Adipocyte (in vitro differentiated cells): ENCODE measurements at regions not wholly inside any gene's neighbourhood (a gene's known extent, or its start where the extent isn't known, plus 50 kb on each side); places are given as distances from the start of the nearest gene placed in this dataset.
A peak's percentile ranks its signal among the peaks of the same experiment; 100 is the strongest.

Experiments
- DNase-seq: peaks from one replicate; pipeline ENCODE4 v3.0.0-alpha.2; 2015; ENCODE audit warnings: low read depth
- H3K27me3 ChIP-seq: replicated peaks from 2 replicates; pipeline ENCODE4 v1.7.0; 2013; ENCODE audit warnings: mild to moderate bottlenecking, low read length, moderate library complexity; ENCODE audit not compliant: control insufficient read depth, insufficient read depth
- H3K36me3 ChIP-seq: 2 replicates; pipeline ENCODE4 v1.7.0; 2013; ENCODE audit warnings: low read length, mild to moderate bottlenecking, moderate library complexity; ENCODE audit not compliant: control insufficient read depth, insufficient read depth, severe bottlenecking
- H3K4me1 ChIP-seq: 2 replicates; pipeline ENCODE4 v1.7.0; 2013; ENCODE audit warnings: mild to moderate bottlenecking, low read length, moderate library complexity; ENCODE audit not compliant: control insufficient read depth, insufficient read depth
- H3K4me3 ChIP-seq: 2 replicates; pipeline ENCODE4 v1.7.0; 2013; ENCODE audit warnings: mild to moderate bottlenecking, low read length, moderate library complexity
- H3K9ac ChIP-seq: 2 replicates; pipeline ENCODE4 v1.7.0; 2013; ENCODE audit warnings: mild to moderate bottlenecking, low read length, moderate library complexity
- H3K9me3 ChIP-seq: 2 replicates; pipeline ENCODE4 v1.7.0; 2013; ENCODE audit warnings: mild to moderate bottlenecking, low read length, moderate library complexity; ENCODE audit not compliant: control insufficient read depth

DNA sequence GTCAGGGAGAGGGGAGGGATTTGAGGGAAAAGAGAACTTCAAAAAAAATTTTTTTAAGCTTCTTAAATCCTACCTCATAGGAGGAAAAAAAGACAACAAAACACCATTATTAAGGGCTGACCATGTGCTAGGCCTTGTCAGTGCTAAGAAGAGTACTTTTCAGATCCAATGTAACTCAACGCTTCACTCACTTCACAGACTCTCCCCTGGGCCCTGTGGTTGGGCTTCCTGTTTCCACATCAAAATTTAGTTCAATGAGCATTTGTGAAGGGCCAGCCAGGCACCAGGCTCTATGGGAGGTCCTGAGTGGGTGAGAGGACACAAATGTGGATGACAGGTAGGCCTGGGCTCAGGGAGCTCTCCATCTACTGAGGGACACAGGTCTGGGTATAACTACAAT is 249.8 kb downstream of the PTEN start:
- Histone ChIP-seq H3K27me3 (no peaks in the 10 kb centered on the region), H3K9me3 (no peaks in the 10 kb centered on the region), H3K36me3 (no peaks in the 10 kb centered on the region), H3K9ac (no peak overlapping the region), H3K4me3 (no peak overlapping the region), H3K4me1 (peaks cover 32% of the 10 kb centered on the region)
- no peak for DNase-seq

- Histone ChIP-seq H3K4me1 (peaks cover 32% of the 10 kb centered on the region), H3K9ac (no peak overlapping the region), H3K4me3 (no peak overlapping the region), H3K9me3 (no peaks in the 10 kb centered on the region), H3K36me3 (no peaks in the 10 kb centered on the region), H3K27me3 (no peaks in the 10 kb centered on the region)
- DNase-seq = no peak
Measured at GRCh38 chr10:88113657-88114272, 250.3 kb downstream of the PTEN start.

GRCh38 chr10:88114368-88114767 is 250.9 kb downstream of the PTEN start:
- H3K36me3 ChIP-seq = no peaks in the 10 kb centered on the region
- no peaks in the 10 kb centered on the region for H3K27me3 ChIP-seq
- H3K4me1 ChIP-seq = peaks cover 32% of the 10 kb centered on the region
- H3K4me3 ChIP-seq = no peak overlapping the region
- no peaks in the 10 kb centered on the region for H3K9me3 ChIP-seq
- H3K9ac ChIP-seq = no peak overlapping the region
- DNase-seq = peak; percentile 32

- H3K36me3 ChIP-seq = no peaks in the 10 kb centered on the region
- H3K9ac ChIP-seq = no peak overlapping the region
- no peaks in the 10 kb centered on the region for H3K27me3 ChIP-seq
- no peak overlapping the region for H3K4me3 ChIP-seq
- no peaks in the 10 kb centered on the region for H3K9me3 ChIP-seq
- DNase-seq = no peak
- peaks cover 32% of the 10 kb centered on the region for H3K4me1 ChIP-seq
Measured at GRCh38 chr10:88115407-88115806, 252.0 kb downstream of the PTEN start.

DNA sequence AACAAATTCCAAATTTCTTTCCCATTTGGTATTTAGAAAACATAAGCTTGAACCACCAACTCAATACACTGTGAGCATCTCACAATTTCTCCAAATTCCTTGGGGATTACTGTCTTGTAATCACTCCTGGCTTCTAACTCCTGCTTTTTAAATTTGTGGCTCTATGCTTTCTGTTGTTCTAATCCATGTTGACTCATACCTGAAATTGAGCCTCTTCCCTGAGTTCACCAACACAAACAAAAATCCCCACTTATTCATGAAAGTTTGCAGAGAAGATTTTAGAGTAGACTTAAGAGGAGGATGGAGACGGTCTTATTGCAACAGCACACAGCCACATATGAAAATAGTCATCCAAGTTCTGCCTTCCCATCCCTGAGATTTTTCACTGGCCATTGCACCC is 252.5 kb downstream of the PTEN start:
- DNase-seq = peak; percentile 54
- Histone ChIP-seq H3K4me1 (peaks cover 27% of the 10 kb centered on the region), H3K4me3 (no peak overlapping the region), H3K9ac (no peak overlapping the region), H3K36me3 (no peaks in the 10 kb centered on the region), H3K27me3 (no peaks in the 10 kb centered on the region), H3K9me3 (no peaks in the 10 kb centered on the region)

- no peak for DNase-seq
Measured at GRCh38 chr10:88116481-88116880, 253.1 kb downstream of the PTEN start.

GRCh38 chr10:88116971-88117626 is 253.7 kb downstream of the PTEN start:
- no peak overlapping the region for H3K9ac ChIP-seq
- peaks cover 26% of the 10 kb centered on the region for H3K4me1 ChIP-seq
- H3K9me3 ChIP-seq = no peaks in the 10 kb centered on the region
- no peak for DNase-seq
- H3K4me3 ChIP-seq = no peak overlapping the region
- H3K36me3 ChIP-seq = no peaks in the 10 kb centered on the region
- H3K27me3 ChIP-seq = no peaks in the 10 kb centered on the region

More at GRCh38 chr10:88116481-88116880, 253.1 kb downstream of the PTEN start:
- no peaks in the 10 kb centered on the region for H3K36me3 ChIP-seq
- H3K4me1 ChIP-seq = peaks cover 26% of the 10 kb centered on the region
- H3K27me3 ChIP-seq = no peaks in the 10 kb centered on the region
- H3K9ac ChIP-seq = no peak overlapping the region
- no peaks in the 10 kb centered on the region for H3K9me3 ChIP-seq
- H3K4me3 ChIP-seq = no peak overlapping the region

GRCh38 chr10:88117869-88118632 is 254.6 kb downstream of the PTEN start:
- Histone ChIP-seq H3K4me1 (peaks cover 22% of the 10 kb centered on the region), H3K27me3 (no peaks in the 10 kb centered on the region), H3K9ac (no peak overlapping the region), H3K9me3 (no peaks in the 10 kb centered on the region), H3K36me3 (no peaks in the 10 kb centered on the region), H3K4me3 (no peak overlapping the region)
- no peak for DNase-seq

GRCh38 chr10:88118729-88119128 is 255.3 kb downstream of the PTEN start:
- Histone ChIP-seq H3K9me3 (no peaks in the 10 kb centered on the region), H3K4me3 (no peak overlapping the region), H3K36me3 (no peaks in the 10 kb centered on the region), H3K4me1 (peaks cover 15% of the 10 kb centered on the region), H3K9ac (no peak overlapping the region), H3K27me3 (no peaks in the 10 kb centered on the region)
- no peak for DNase-seq

GRCh38 chr10:88119160-88119559 is 255.7 kb downstream of the PTEN start:
- Histone ChIP-seq H3K27me3 (no peaks in the 10 kb centered on the region), H3K36me3 (no peaks in the 10 kb centered on the region), H3K4me3 (no peak overlapping the region), H3K9me3 (no peaks in the 10 kb centered on the region), H3K9ac (no peak overlapping the region), H3K4me1 (peaks cover 11% of the 10 kb centered on the region)
- no peak for DNase-seq

DNA sequence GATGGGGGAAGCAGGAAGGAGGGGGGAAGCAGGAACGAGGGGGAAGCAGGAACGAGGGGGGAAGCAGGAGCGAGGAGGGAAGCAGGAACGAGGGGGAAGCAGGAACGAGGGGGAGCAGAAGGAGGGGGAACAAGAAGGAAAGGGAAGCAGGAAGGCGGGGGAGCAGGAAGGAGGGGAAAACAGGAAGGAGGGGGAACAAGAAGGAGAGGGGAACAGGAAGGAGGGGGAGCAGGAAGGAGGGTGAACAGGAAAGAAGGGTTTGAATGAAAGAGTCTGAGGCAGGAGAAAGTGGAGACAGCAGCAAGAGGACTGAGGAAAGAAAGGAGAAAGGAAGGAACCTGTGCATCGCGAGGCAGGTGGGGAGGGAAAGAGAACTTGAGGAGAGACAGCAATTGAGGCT is 256.6 kb downstream of the PTEN start:
- no peak for DNase-seq
- Histone ChIP-seq H3K27me3 (no peaks in the 10 kb centered on the region), H3K9me3 (no peaks in the 10 kb centered on the region), H3K4me1 (peaks cover 11% of the 10 kb centered on the region), H3K9ac (no peak overlapping the region), H3K36me3 (no peaks in the 10 kb centered on the region), H3K4me3 (no peak overlapping the region)
